ENCODE measurements at regions not wholly inside any gene's neighbourhood (a gene's known extent, or its start where the extent isn't known, plus 50 kb on each side); places are given as distances from the start of the nearest gene placed in this dataset.
"Not testable (repeated sequence)": the region's sequence is repeated elsewhere in the genome, so short reads cannot be mapped to it uniquely, and the experiment has no call there.

DNA sequence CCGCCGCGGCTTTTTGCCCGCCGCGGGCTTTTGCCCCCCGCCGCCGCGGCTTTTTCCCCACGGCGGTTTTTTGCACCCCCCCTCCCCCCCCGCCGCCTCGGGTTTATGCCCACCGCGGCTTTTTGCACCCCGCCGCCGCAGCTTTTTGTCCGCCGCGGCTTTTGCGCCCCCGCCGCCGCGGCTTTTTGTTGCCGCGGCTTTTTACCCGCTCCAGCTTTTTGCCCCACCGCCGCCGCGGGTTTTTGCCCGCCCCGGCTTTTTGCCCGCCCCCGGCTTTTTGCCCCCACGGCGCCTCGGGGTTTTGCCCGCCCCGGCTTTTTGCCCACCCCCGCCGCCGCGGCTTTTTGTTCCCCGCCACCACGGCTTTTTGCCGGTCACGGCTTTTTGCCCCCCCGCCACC, 104.9 kb upstream of the FAM72C start:
- TF ChIP-seq CTCF (conservative IDR thresholded peaks at IDR 0.05; ENCODE audit: low read depth, low read length); EZH2 (IDR thresholded peaks at IDR 0.05; ENCODE audit: borderline replicate concordance, low read depth, low read length, poor library complexity, severe bottlenecking): not testable (repeated sequence)
